K562 (cell line): ENCODE measurements at regions not wholly inside any gene's neighbourhood (a gene's known extent, or its start where the extent isn't known, plus 50 kb on each side); places are given as distances from the start of the nearest gene placed in this dataset.

ENCODE experiments used
- ATAC-seq: fragments of 200-7000 bp; cut with Tn5 transposase; 3 replicates; pipeline ENCODE4 v1.9.1; 2020; ENCODE audit warnings: moderate library complexity
- BruUV-seq: library from RNA; stranded (reverse); fragments of 400-500 nt; replicated peaks from 2 replicates; lab custom pipeline; 2021; lab: Mats Ljungman, UMichigan
- CTCF ChIA-PET: fragments of 300-600 bp; formaldehyde crosslinking; extraction: SDS; loops from one replicate; lab custom pipeline; 2021; ENCODE audit warnings: low intra/inter-chr PET ratio; lab: Yijun Ruan, JAX
- POLR2A ChIA-PET: fragments of 300-600, 350-650 bp; sonication (Branson Sonifier 250); formaldehyde crosslinking; extraction: SDS; loops from one replicate; lab custom pipeline; 2021; ENCODE audit warnings: antibody characterized with exemption, inconsistent platforms; lab: Yijun Ruan, JAX
- DNase-seq, 4 experiments: peaks; one replicate each; pipeline versions ENCODE4 v3.0.0 to v3.0.0-alpha.2; 2011 to 2018; ENCODE audit warnings: low spot score in 3 of 4, mixed read lengths in 3 of 4; ENCODE audit errors: extremely low read depth in 1 of 4
- FAIRE-seq: peaks from 2 replicates; lab custom pipeline; 2011; peaks lifted over from hg19 to GRCh38; lab: Jason Lieb, UNC
- H2AFZ ChIP-seq: 2 replicates; pipeline ENCODE4 v1.6.0; 2011; ENCODE audit warnings: low read depth, low read length, control low read depth, inconsistent platforms
- H3K27ac ChIP-seq: fragments of 200-600 bp; 3 replicates; pipeline ENCODE4 v1.8.0; 2011; ENCODE audit warnings: low read depth, mild to moderate bottlenecking, control low read depth, inconsistent platforms, low read length, moderate library complexity, mixed read lengths; ENCODE audit errors: extremely low read depth
- H3K27me3 ChIP-seq, 2 experiments: fragments of 300-600 bp in 1 of 2; 2 replicates in 1 of 2; 3 replicates in 1 of 2; pipeline versions ENCODE4 v1.6.0 to v1.8.0; 2011; ENCODE audit warnings: inconsistent platforms in 2 of 2, low read length in 2 of 2, mild to moderate bottlenecking in 1 of 2, mixed read lengths in 1 of 2, moderate library complexity in 1 of 2; ENCODE audit not compliant: control insufficient read depth in 2 of 2, insufficient read depth in 2 of 2
- H3K36me3 ChIP-seq: fragments of 300-600 bp; 3 replicates; pipeline ENCODE4 v1.8.0; 2011; ENCODE audit warnings: mild to moderate bottlenecking, low read length, inconsistent platforms; ENCODE audit not compliant: control insufficient read depth, insufficient read depth
- H3K4me1 ChIP-seq, 2 experiments: fragments of 200-600 bp in 1 of 2; replicated peaks in 1 of 2; 2 replicates in 1 of 2; 3 replicates in 1 of 2; pipeline versions ENCODE4 v1.5.1 to v1.8.0; 2011; ENCODE audit warnings: inconsistent platforms in 2 of 2, low read length in 2 of 2, mild to moderate bottlenecking in 1 of 2, mixed read lengths in 1 of 2, moderate library complexity in 1 of 2; ENCODE audit not compliant: control insufficient read depth in 2 of 2, insufficient read depth in 2 of 2
- H3K4me2 ChIP-seq: 2 replicates; pipeline ENCODE4 v1.6.1; 2011; ENCODE audit warnings: low read length, control low read depth, inconsistent platforms, mixed read lengths; ENCODE audit not compliant: insufficient read depth
- H3K4me3 ChIP-seq: fragments of 200-600 bp; sonication (generic), shearing (Covaris generic); 2 replicates; pipeline ENCODE4 v1.5.1; 2016; ENCODE audit warnings: control low read depth, inconsistent platforms
- H3K79me2 ChIP-seq: fragments of 200-600 bp; 3 replicates; pipeline ENCODE4 v1.8.0; 2011; ENCODE audit warnings: low read length, inconsistent platforms; ENCODE audit not compliant: control insufficient read depth, insufficient read depth
- H3K9ac ChIP-seq, 2 experiments: 2 replicates each; pipeline versions ENCODE4 v1.6.0 to v1.6.1; 2011; ENCODE audit warnings: low read depth in 2 of 2, low read length in 2 of 2, control low read depth in 1 of 2, inconsistent platforms in 1 of 2, mild to moderate bottlenecking in 1 of 2, mixed read lengths in 1 of 2; ENCODE audit not compliant: insufficient read depth in 1 of 2
- H3K9me1 ChIP-seq: one replicate; pipeline ENCODE4 v1.6.0; 2011; ENCODE audit warnings: inconsistent platforms, mild to moderate bottlenecking, low read length, moderate library complexity; ENCODE audit not compliant: control insufficient read depth, insufficient read depth
- H3K9me3 ChIP-seq: replicated peaks from 2 replicates; pipeline ENCODE4 v1.5.1; 2011; ENCODE audit warnings: low read depth, low read length, inconsistent platforms; ENCODE audit not compliant: control insufficient read depth, insufficient read depth
- H4K20me1 ChIP-seq: replicated peaks from 2 replicates; pipeline ENCODE4 v1.6.1; 2011; ENCODE audit warnings: low read length, inconsistent platforms, mixed read lengths; ENCODE audit not compliant: control insufficient read depth, insufficient read depth
- ELF1 ChIP-seq: fragments of 200-800 bp; sonication (Bioruptor generic); IDR thresholded peaks from 2 replicates; pipeline ENCODE4 v1.6.1; 2016; ENCODE audit warnings: missing genetic modification characterization, missing compliant biosample characterization
- KDM1A ChIP-seq, 2 experiments: fragments of 450-650 bp; IDR thresholded peaks; 2 replicates each; pipeline ENCODE4 v1.6.1; 2016; ENCODE audit warnings: mild to moderate bottlenecking in 2 of 2
- NCOR1 ChIP-seq: fragments of 450-650 bp; IDR thresholded peaks from 2 replicates; pipeline ENCODE4 v1.6.1; 2016; ENCODE audit warnings: mild to moderate bottlenecking, moderate library complexity
- NR2C2 ChIP-seq, 2 experiments: fragments of 200-800 bp in 1 of 2; sonication (Bioruptor generic) in 1 of 2; sonication (generic) in 1 of 2; formaldehyde crosslinking in 1 of 2; IDR thresholded peaks; 2 replicates each; pipeline versions ENCODE4 v1.6.1 to v1.8.0; 2016 to 2022; ENCODE audit warnings: mild to moderate bottlenecking in 1 of 2, missing compliant biosample characterization in 1 of 2, missing genetic modification characterization in 1 of 2, missing genetic modification reagents in 1 of 2
- PATZ1 ChIP-seq: fragments of 250-450 bp; sonication (Bioruptor Pico); IDR thresholded peaks from 2 replicates; pipeline ENCODE4 v1.5.0; 2020; ENCODE audit warnings: mild to moderate bottlenecking, borderline replicate concordance
- PCBP1 ChIP-seq: fragments of 200-400 bp; formaldehyde crosslinking; IDR thresholded peaks from 2 replicates; pipeline ENCODE4 v1.6.1; 2018; ENCODE audit warnings: mild to moderate bottlenecking, low read depth, low read length; ENCODE audit not compliant: poor library complexity, severe bottlenecking
- PHB ChIP-seq: fragments of 250-450 bp; sonication (Bioruptor Pico); IDR thresholded peaks from 2 replicates; pipeline ENCODE4 v1.5.0; 2021
- RBM34 ChIP-seq: fragments of 200-400 bp; formaldehyde crosslinking; IDR thresholded peaks from 2 replicates; pipeline ENCODE4 v1.6.1; 2018; ENCODE audit warnings: low read length, borderline replicate concordance; ENCODE audit not compliant: insufficient read depth
- SMARCA5 ChIP-seq: fragments of 450-650 bp; IDR thresholded peaks from 2 replicates; pipeline ENCODE4 v1.6.1; 2016
- SRSF3 ChIP-seq: fragments of 200-400 bp; formaldehyde crosslinking; IDR thresholded peaks from 2 replicates; pipeline ENCODE4 v1.6.1; 2016; ENCODE audit warnings: mild to moderate bottlenecking, low read length, moderate library complexity; ENCODE audit not compliant: insufficient read depth
- TBP ChIP-seq: optimal IDR thresholded peaks from 2 replicates; pipeline ENCODE3; 2011; ENCODE audit warnings: low read depth, low read length, improper control_type of control experiment
- ZBTB17 ChIP-seq: fragments of 450-650 bp; formaldehyde crosslinking; IDR thresholded peaks from 2 replicates; pipeline ENCODE4 v1.4.0; 2020; ENCODE audit warnings: mild to moderate bottlenecking
- ZFP36 ChIP-seq: fragments of 150-350 bp; IDR thresholded peaks from 2 replicates; pipeline ENCODE4 v1.6.1; 2018; ENCODE audit warnings: low read length, low read depth; ENCODE audit not compliant: partially characterized antibody
- ZFPM2 ChIP-seq: fragments of 250-450 bp; sonication (Bioruptor Pico); IDR thresholded peaks from 2 replicates; pipeline ENCODE4 v1.5.1; 2022; ENCODE audit warnings: mild to moderate bottlenecking
- ZNF217 ChIP-seq: sonication (generic); formaldehyde crosslinking; IDR thresholded peaks from 2 replicates; pipeline ENCODE4 v1.8.0; 2022; ENCODE audit warnings: mild to moderate bottlenecking, missing genetic modification reagents
- ZNF3 ChIP-seq: fragments of 250-450 bp; sonication (Bioruptor Pico); IDR thresholded peaks from 2 replicates; pipeline ENCODE4 v1.5.0; 2021; ENCODE audit warnings: mild to moderate bottlenecking, moderate library complexity
- WGBS: fragments of 100-300 bp; shearing (Covaris generic); methylation state at CpG from one replicate; pipeline ENCODE4 v1.1.6; 2016; ENCODE audit warnings: low coverage, mixed read lengths; ENCODE audit not compliant: insufficient coverage; ENCODE audit errors: missing lambda C conversion rate; 5-methylcytosine and 5-hydroxymethylcytosine counted together
- in situ Hi-C: fragments of 300-500 bp; cut with MboI; formaldehyde crosslinking; loops from 4 replicates; pipeline ENCODE4 v1.15.0; 2018; ENCODE audit warnings: inconsistent platforms, mixed read lengths
- intact Hi-C: fragments of 100-400 bp; cut with micrococcal nuclease; formaldehyde crosslinking; loops from 2 replicates; pipeline ENCODE4 v1.14.2; 2022

GRCh38 chr15:77733579-77734300, 101.0 kb upstream of the LINGO1 start:
- peak; percentile 46 for ATAC-seq
- intact Hi-C loops (no loop called here), in situ Hi-C loops (no loop called here)
- BruUV-seq: no TSS peak
- peak overlapping the region; percentile 62; the same call in 1 of the 2 replicates for H3K4me2 ChIP-seq
- no peaks in the 10 kb centered on the region for H3K27me3 ChIP-seq
- H2AFZ ChIP-seq: peak overlapping the region; percentile 35
- no peaks in the 10 kb centered on the region for H4K20me1 ChIP-seq
- 34% methylated on average over 16 of the region's 18 CpGs for WGBS
- ChIA-PET POLR2A (interaction anchor here (0.6 to 1.8 kb wide), 3 partner anchors 9 to 58 kb away, joined by 3 to 5 read pairs (median 3); no protein-coding TSS in a partner anchor), CTCF (interaction anchor here (0.9 kb wide), 1 partner anchor 101 kb away, joined by 3 read pairs; no protein-coding TSS in a partner anchor)
- DNase-seq: peak; percentile 51 to 65 (median 60)
- H3K36me3 ChIP-seq: no peaks in the 10 kb centered on the region
- no peak overlapping the region; the same call in 2 of the 3 replicates for H3K27ac ChIP-seq
- H3K4me1 ChIP-seq: peaks cover 54 to 84% of the 10 kb centered on the region in 2 experiments; a peak in 4 of 5 replicates
- no peak overlapping the region for H3K4me3 ChIP-seq
- peak; percentile 57 for FAIRE-seq
- no peaks in the 10 kb centered on the region for H3K9me3 ChIP-seq
- no peaks in the 10 kb centered on the region for H3K9me1 ChIP-seq
- peak overlapping the region; percentile 14 to 84; a peak in 2 of 4 replicates for H3K9ac ChIP-seq
- H3K79me2 ChIP-seq: no peaks in the 10 kb centered on the region
- TF ChIP-seq PATZ1 (CRISPR knock-in tag) (no peak), RBM34 (no peak), KDM1A (IDR thresholded peaks at IDR 0.05) (peak in 1 of 2 experiments; percentile 18; a peak in 1 of 4 replicates), PHB (CRISPR knock-in tag) (no peak), SRSF3 (no peak), ELF1 (tag) (no peak), ZNF3 (CRISPR knock-in tag) (no peak), ZFPM2 (no peak), PCBP1 (no peak), SMARCA5 (0 out of 2 replicates have a peak, but pooled peaks have one; percentile 29), ZBTB17 (CRISPR knock-in tag) (no peak), TBP (peak; percentile 24), ZNF217 (no peak), NCOR1 (no peak), NR2C2 (CRISPR knock-in tag; IDR thresholded peaks at IDR 0.05) (no peak), NR2C2 (tag; IDR thresholded peaks at IDR 0.05) (peak; percentile 50; the same call in 1 of the 2 replicates), ZFP36 (peak; percentile 92)
